Kidney capillary endothelial cell (primary cell): ENCODE measurements at regions not wholly inside any gene's neighbourhood (a gene's known extent, or its start where the extent isn't known, plus 50 kb on each side); places are given as distances from the start of the nearest gene placed in this dataset.
A peak's percentile ranks its signal among the peaks of the same experiment; 100 is the strongest.

Experiments
- DNase-seq: peaks from one replicate; pipeline ENCODE4 v3.0.0-alpha.2; 2018; ENCODE audit warnings: low spot score

GRCh38 chr5:141747152-141748141 is 65.4 kb upstream of the ARAP3 start:
- DNase-seq, result peak; percentile 19

DNA sequence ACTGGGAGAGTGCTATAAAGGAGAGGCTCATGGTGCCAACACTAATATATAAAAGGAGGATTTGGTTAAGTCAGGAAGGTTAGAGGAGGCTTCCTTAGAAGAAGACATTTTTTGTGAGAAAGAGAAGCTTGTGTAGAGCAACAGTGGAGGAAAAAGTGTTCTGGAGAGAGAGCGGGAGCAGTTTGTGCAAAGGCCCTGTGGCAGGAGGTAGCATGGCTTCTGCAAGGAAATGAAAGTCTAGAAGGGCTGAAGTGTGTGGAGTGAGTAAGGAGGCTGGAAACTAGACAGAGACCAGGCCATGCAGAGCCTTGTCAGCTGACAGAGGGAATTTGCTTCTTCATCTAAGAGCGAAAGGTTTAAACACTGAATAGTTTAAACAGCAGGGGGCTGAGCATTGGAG is 64.4 kb upstream of the ARAP3 start:
- no peak for DNase-seq

DNA sequence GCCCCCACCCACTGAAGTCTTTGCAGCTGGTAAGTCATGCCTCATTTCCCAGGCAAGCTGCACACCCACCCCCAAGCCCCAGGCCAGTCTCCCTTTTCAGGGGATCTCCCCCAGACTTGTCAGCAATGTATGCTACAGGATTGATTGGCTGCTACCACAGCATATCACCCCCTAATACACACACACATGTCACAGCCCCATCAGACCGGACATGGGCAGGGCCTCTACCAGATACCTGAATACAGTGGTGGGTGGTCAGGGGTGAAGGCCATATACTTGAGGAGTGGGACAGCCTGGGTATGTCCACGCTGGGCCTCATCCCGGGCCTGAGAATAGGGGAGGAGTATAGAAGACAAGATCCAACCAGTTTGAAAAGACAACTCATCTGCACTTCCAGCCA is 63.4 kb upstream of the ARAP3 start:
- DNase-seq, result no peak

GRCh38 chr5:141743866-141744272 is 61.8 kb upstream of the ARAP3 start:
- no peak for DNase-seq

DNA sequence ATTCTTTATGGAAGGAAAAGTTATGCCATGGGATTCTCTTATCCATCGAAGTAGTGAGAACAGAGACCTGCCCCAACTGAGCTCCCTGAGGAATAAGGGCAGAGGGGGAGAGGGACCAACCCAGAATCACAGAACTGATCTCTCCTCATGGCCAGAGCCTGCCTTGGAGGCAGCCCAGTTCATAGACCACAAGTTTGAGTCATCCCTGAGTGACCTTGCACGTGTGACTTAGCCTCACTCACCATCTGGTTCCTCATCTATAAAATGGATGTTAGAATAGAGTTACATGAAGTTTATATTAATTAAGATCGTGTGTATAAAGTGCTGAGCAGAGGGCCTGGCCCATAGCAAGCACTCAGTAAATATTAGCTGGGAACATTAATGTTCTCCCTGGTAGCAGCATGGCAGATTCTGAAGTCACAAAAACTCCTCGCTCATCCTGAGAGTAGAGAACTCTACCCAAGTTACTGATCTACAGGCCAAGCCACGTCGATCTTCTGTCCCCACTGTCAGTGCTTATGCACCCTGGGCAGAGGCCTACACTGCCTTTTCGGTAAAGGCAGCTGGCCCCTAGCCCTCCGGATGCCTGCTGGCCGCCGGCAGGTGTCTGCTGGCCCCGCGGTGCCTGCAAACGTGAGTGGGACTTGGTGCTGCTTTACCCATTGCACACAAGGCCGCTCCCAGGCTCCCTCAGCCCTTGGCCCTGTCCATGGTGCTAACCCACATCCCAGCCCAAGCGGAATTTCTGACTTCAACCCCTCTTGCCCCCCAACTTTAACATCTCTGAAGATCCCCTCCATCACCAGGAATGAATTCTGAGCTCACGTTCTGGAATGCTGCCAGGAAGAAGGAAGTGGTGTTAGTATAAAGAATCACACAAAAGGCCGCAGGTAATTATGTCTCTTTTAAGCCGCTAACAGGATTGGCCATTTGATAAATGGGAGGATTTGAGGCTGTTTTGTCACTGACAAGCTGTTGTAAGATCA is 61.1 kb upstream of the ARAP3 start:
- peak; percentile 41 for DNase-seq

DNA sequence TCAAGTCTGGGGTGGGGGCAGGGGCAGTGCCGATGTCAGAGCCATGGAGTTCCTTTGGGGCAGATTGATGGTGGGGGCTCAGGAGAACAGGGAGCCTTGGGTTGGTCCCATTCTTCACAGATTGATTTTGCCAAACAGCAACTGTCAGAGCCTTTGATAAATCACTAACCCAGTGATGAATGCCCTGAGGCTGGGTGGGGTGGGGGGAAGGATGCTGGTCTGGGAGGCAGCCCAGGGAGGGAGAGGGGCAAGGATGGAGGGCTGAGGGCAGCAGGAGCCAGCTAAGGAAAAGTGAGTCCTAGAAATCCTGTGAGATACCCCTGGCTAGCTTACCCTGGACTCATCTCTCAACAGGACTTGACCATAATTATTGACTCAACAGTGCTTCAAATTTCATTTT is 60.1 kb upstream of the ARAP3 start:
- no peak for DNase-seq

GRCh38 chr5:141740885-141741284 is 58.9 kb upstream of the ARAP3 start:
- no peak for DNase-seq

DNA sequence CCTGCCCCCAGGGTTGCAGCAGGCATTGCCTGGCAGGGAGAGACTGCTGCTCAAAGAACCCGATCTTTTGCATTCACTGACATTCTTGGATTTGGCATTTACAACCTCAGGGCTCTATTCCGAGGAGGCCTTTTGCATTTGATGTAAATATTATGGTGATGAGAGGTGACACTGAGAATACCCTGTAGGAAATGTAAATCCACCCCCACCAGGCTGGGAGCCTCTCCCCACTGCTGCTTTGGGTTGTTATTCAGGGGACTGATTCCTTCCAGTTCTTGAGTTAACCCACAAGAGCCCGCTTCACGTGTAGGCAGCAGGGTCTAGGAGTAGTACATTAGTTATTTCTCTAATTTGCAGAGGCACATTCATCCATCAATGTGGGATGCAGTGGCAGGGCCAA is 55.5 kb upstream of the ARAP3 start:
- no peak for DNase-seq

GRCh38 chr5:141735823-141736222 is 53.8 kb upstream of the ARAP3 start:
- no peak for DNase-seq

- DNase-seq, result peak; percentile 53
These were observed 52.6 kb upstream of the ARAP3 start for GRCh38 chr5:141734501-141735229.

DNA sequence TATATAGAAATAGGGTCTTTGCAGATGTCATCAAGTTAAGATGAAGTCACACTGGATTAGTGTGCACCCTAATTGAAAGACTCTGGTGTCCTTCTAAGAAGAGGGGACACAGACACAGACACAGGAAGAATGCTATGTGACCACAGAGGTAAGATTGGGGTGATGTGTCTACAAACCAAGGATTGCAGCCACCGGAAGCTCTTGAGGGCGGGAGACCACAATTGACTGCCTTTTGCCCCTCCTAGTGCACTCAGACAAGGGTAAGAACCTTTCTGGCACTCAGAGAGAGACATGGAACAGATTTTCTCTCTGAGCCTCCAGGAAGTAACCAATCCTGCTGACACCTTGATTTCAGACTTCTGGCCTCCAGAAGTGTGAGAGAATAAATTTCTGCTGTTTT is 51.2 kb upstream of the ARAP3 start:
- no peak for DNase-seq

GRCh38 chr5:141732417-141732816 is 50.4 kb upstream of the ARAP3 start:
- DNase-seq, result no peak
